ENCODE measurements at regions not wholly inside any gene's neighbourhood (a gene's known extent, or its start where the extent isn't known, plus 50 kb on each side); places are given as distances from the start of the nearest gene placed in this dataset.

GRCh38 chr20:48102931-48103660 lies 317.8 kb upstream of the SULF2 start:
- Histone ChIP-seq H3K4me3 (no peak overlapping the region), H3K79me2 (ENCODE audit: control insufficient read depth, insufficient read depth, low read length) (no peaks in the 10 kb centered on the region), H3K9ac (ENCODE audit: control insufficient read depth, insufficient read depth, low read length) (no peak overlapping the region), H2AFZ (ENCODE audit: control insufficient read depth, low read depth, low read length) (no peak overlapping the region), H4K20me1 (ENCODE audit: control insufficient read depth, insufficient read depth) (no peaks in the 10 kb centered on the region), H3K9me3 (replicated peaks; ENCODE audit: control insufficient read depth, insufficient read depth, low read length) (peaks cover 1% of the 10 kb centered on the region; the same call in 1 of the 3 replicates), H3K27me3 (replicated peaks in 1 of 2; ENCODE audit: control insufficient read depth in 2 of 2, insufficient read depth in 2 of 2, low read length in 1 of 2) (peaks cover 0 to 2% of the 10 kb centered on the region in 2 experiments; a peak in 2 of 4 replicates), H3K4me1 (ENCODE audit: control insufficient read depth, insufficient read depth, low read length) (no peaks in the 10 kb centered on the region), H3K4me2 (ENCODE audit: control insufficient read depth, insufficient read depth) (no peak overlapping the region), H3K27ac (ENCODE audit: control insufficient read depth, insufficient read depth) (no peak overlapping the region), H3K36me3 (ENCODE audit: control insufficient read depth in 2 of 2, insufficient read depth in 2 of 2, low read length in 1 of 2) (no peaks in the 10 kb centered on the region)
- CTCF ChIA-PET, result no interaction called here
- WGBS (ENCODE audit: insufficient coverage, insufficient replicate concordance, low lambda C conversion rate, missing lambda C conversion rate), result 28% methylated on average over 11 of the region's 11 CpGs
- TF ChIP-seq BCL11A (IDR thresholded peaks at IDR 0.05; ENCODE audit: low read depth, low read length), result no peak
- no peak for TF ChIP-seq ATF3 (IDR thresholded peaks at IDR 0.05; ENCODE audit: borderline replicate concordance, extremely low read depth, low read depth, low read length)
- no peak for TF ChIP-seq PML (IDR thresholded peaks at IDR 0.05; ENCODE audit: low read length)
- no peak for TF ChIP-seq PAX5 (IDR thresholded peaks at IDR 0.05; ENCODE audit: borderline replicate concordance, low read depth, low read length)
- no peak for TF ChIP-seq KLF5 (IDR thresholded peaks at IDR 0.05; ENCODE audit: partially characterized antibody)
- no peak for TF ChIP-seq IKZF2 (IDR thresholded peaks at IDR 0.05)
- no peak for DNase-seq (ENCODE audit: low read depth, low spot score)
- no peak for ATAC-seq
- RAD21 ChIA-PET (ENCODE audit: unreplicated experiment), result no interaction called here
- SMC1A ChIA-PET (ENCODE audit: uncharacterized antibody, unreplicated experiment), result interaction anchor here (0.8 to 0.9 kb wide), 2 partner anchors 85 to 200 kb away, joined by 3 read pairs; no protein-coding TSS in a partner anchor
- no TSS peak for BruUV-seq (replicated peaks)
- POLR2A ChIA-PET, result no interaction called here
- in situ Hi-C loops (cut with MboI) (no loop called here), intact Hi-C loops (cut with micrococcal nuclease; ENCODE audit: unreplicated experiment) (no loop called here)
- no peak for FAIRE-seq

- Histone ChIP-seq H3K36me3 (ENCODE audit: control insufficient read depth in 2 of 2, insufficient read depth in 2 of 2, low read length in 1 of 2) (no peaks in the 10 kb centered on the region), H3K4me1 (ENCODE audit: control insufficient read depth, insufficient read depth, low read length) (no peaks in the 10 kb centered on the region), H3K27ac (ENCODE audit: control insufficient read depth, insufficient read depth) (no peak overlapping the region), H3K79me2 (ENCODE audit: control insufficient read depth, insufficient read depth, low read length) (no peaks in the 10 kb centered on the region), H3K4me3 (no peak overlapping the region), H4K20me1 (ENCODE audit: control insufficient read depth, insufficient read depth) (no peaks in the 10 kb centered on the region), H3K4me2 (ENCODE audit: control insufficient read depth, insufficient read depth) (no peak overlapping the region), H2AFZ (ENCODE audit: control insufficient read depth, low read depth, low read length) (no peak overlapping the region), H3K9ac (ENCODE audit: control insufficient read depth, insufficient read depth, low read length) (no peak overlapping the region), H3K27me3 (replicated peaks in 1 of 2; ENCODE audit: control insufficient read depth in 2 of 2, insufficient read depth in 2 of 2, low read length in 1 of 2) (peaks cover 0 to 2% of the 10 kb centered on the region in 2 experiments; a peak in 2 of 4 replicates), H3K9me3 (replicated peaks; ENCODE audit: control insufficient read depth, insufficient read depth, low read length) (peaks cover 1% of the 10 kb centered on the region; the same call in 1 of the 3 replicates)
- CTCF ChIA-PET, result no interaction called here
- DNase-seq (ENCODE audit: low read depth, low spot score) (no peak), FAIRE-seq (no peak), ATAC-seq (no peak)
- BruUV-seq (replicated peaks), result no TSS peak
- RAD21 ChIA-PET (ENCODE audit: unreplicated experiment), result no interaction called here
- WGBS (ENCODE audit: insufficient coverage, insufficient replicate concordance, low lambda C conversion rate, missing lambda C conversion rate), result 29% methylated on average over 11 of the region's 11 CpGs
- POLR2A ChIA-PET, result no interaction called here
- TF ChIP-seq NRF1 (conservative IDR thresholded peaks at IDR 0.05; ENCODE audit: low read depth, low read length) (no peak), RFX5 (IDR thresholded peaks at IDR 0.05; ENCODE audit: low read depth, low read length) (no peak), SMC3 (IDR thresholded peaks at IDR 0.05; ENCODE audit: borderline replicate concordance, low read length) (no peak), ZNF24 (IDR thresholded peaks at IDR 0.05) (no peak)
- SMC1A ChIA-PET (ENCODE audit: uncharacterized antibody, unreplicated experiment), result no interaction called here
- in situ Hi-C loops (cut with MboI), result no loop called here
- intact Hi-C loops (cut with micrococcal nuclease; ENCODE audit: unreplicated experiment), result no loop called here
These were observed 317.0 kb upstream of the SULF2 start for GRCh38 chr20:48102076-48102787.
